Astrocyte (in vitro differentiated cells and primary cell): ENCODE measurements at regions not wholly inside any gene's neighbourhood (a gene's known extent, or its start where the extent isn't known, plus 50 kb on each side); places are given as distances from the start of the nearest gene placed in this dataset.

Experiments used
- EZH2 ChIP-seq: IDR thresholded peaks from 2 replicates; pipeline ENCODE4 v1.6.1; 2012; ENCODE audit warnings: mild to moderate bottlenecking, low read length, inconsistent platforms; ENCODE audit not compliant: insufficient read depth
- TF ChIP-seq, protein P1 (sequence below): IDR thresholded peaks from 2 replicates; pipeline ENCODE4 v1.5.1; 2011; ENCODE audit warnings: low read depth, mild to moderate bottlenecking, inconsistent platforms, low read length, moderate library complexity; ENCODE audit not compliant: insufficient read depth

DNA sequence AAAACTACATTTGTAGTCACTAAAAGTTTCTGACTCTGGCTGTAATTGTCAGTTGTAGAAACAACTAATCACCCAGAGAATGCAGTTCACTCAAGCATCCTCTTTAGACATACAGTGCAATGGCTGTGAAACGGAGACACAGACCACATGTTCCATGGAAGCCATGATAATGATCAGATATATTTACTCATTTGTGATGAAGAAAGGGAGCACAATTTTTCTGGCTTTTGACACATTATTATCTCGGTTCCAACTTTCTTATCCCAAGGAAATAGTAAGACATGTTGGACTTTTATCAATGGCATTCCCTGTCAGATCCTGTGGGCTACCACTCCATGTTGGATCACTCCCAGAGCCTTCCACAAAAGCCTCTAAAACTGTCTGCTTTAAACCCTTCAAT is 215.0 kb upstream of the LRIG1 start:
- TF ChIP-seq, protein P1, sequence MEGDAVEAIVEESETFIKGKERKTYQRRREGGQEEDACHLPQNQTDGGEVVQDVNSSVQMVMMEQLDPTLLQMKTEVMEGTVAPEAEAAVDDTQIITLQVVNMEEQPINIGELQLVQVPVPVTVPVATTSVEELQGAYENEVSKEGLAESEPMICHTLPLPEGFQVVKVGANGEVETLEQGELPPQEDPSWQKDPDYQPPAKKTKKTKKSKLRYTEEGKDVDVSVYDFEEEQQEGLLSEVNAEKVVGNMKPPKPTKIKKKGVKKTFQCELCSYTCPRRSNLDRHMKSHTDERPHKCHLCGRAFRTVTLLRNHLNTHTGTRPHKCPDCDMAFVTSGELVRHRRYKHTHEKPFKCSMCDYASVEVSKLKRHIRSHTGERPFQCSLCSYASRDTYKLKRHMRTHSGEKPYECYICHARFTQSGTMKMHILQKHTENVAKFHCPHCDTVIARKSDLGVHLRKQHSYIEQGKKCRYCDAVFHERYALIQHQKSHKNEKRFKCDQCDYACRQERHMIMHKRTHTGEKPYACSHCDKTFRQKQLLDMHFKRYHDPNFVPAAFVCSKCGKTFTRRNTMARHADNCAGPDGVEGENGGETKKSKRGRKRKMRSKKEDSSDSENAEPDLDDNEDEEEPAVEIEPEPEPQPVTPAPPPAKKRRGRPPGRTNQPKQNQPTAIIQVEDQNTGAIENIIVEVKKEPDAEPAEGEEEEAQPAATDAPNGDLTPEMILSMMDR, result no peak
- TF ChIP-seq EZH2, result no peak
